Type B pancreatic cell (in vitro differentiated cells): ENCODE measurements at regions not wholly inside any gene's neighbourhood (a gene's known extent, or its start where the extent isn't known, plus 50 kb on each side); places are given as distances from the start of the nearest gene placed in this dataset.

Experiments
- DNase-seq: peaks from one replicate; pipeline ENCODE4 v3.0.0; 2021; ENCODE audit warnings: mixed read lengths; ENCODE audit not compliant: unreplicated experiment; ENCODE audit errors: extremely low spot score
- H3K27ac Mint-ChIP-seq: 2 replicates; pipeline ENCODE4 v1.8.0; 2021; ENCODE audit warnings: mild to moderate bottlenecking, mixed read lengths
- H3K27me3 Mint-ChIP-seq: 2 replicates; pipeline ENCODE4 v1.8.0; 2021; ENCODE audit warnings: mixed read lengths
- H3K36me3 Mint-ChIP-seq: 2 replicates; pipeline ENCODE4 v1.8.0; 2021; ENCODE audit warnings: mixed read lengths
- H3K4me1 Mint-ChIP-seq: one replicate; pipeline ENCODE4 v1.8.0; 2021; ENCODE audit warnings: mixed read lengths; ENCODE audit not compliant: unreplicated experiment
- H3K4me3 Mint-ChIP-seq: 2 replicates; pipeline ENCODE4 v1.8.0; 2021; ENCODE audit warnings: mild to moderate bottlenecking, mixed read lengths
- H3K9me3 Mint-ChIP-seq: 2 replicates; pipeline ENCODE4 v1.8.0; 2021; ENCODE audit warnings: mixed read lengths
- TF ChIP-seq, protein P1 (sequence below): fragments of 200-600 bp; sonication (generic); conservative IDR thresholded peaks from 2 replicates; pipeline ENCODE4 v1.5.0; 2021; ENCODE audit warnings: antibody characterized with exemption, mild to moderate bottlenecking

DNA sequence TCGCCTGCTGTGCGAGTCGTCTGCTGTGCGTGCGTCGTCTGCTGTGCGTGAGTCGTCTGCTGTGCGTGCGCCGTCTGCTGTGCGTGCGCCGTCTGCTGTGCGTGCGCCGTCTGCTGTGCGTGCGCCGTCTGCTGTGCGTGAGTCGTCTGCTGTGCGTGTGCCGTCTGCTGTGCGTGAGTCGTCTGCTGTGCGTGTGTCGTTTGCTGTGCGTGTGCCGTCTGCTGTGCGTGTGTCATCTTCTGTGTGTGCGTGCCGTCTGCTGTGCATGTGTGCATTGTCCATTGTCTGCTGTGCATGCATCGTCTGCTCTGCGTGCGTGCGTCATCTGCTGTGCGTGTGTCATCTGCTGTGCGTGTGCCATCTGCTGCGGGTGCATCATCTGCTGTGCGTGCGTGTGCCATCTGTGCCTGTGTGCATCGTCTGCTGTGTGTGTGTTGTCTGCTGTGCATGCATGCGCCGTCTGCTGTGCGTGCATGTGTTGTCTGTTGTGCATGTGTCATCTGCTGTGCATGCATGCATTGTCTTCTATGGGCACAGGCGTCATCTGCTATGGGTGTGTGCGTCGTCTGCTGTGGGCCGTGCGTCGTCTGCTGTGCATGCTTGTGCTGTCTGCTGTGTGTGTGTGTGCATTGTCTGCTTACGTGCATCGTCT is 68.6 kb upstream of the IRX4 start:
- peaks cover 9% of the 10 kb centered on the region for H3K4me1 Mint-ChIP-seq
- H3K27me3 Mint-ChIP-seq, result peaks cover 59% of the 10 kb centered on the region
- no peak overlapping the region for H3K27ac Mint-ChIP-seq
- no peak overlapping the region for H3K4me3 Mint-ChIP-seq
- no peak for DNase-seq
- TF ChIP-seq, protein P1, sequence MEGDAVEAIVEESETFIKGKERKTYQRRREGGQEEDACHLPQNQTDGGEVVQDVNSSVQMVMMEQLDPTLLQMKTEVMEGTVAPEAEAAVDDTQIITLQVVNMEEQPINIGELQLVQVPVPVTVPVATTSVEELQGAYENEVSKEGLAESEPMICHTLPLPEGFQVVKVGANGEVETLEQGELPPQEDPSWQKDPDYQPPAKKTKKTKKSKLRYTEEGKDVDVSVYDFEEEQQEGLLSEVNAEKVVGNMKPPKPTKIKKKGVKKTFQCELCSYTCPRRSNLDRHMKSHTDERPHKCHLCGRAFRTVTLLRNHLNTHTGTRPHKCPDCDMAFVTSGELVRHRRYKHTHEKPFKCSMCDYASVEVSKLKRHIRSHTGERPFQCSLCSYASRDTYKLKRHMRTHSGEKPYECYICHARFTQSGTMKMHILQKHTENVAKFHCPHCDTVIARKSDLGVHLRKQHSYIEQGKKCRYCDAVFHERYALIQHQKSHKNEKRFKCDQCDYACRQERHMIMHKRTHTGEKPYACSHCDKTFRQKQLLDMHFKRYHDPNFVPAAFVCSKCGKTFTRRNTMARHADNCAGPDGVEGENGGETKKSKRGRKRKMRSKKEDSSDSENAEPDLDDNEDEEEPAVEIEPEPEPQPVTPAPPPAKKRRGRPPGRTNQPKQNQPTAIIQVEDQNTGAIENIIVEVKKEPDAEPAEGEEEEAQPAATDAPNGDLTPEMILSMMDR, result no peak
- no peaks in the 10 kb centered on the region for H3K36me3 Mint-ChIP-seq
- no peaks in the 10 kb centered on the region for H3K9me3 Mint-ChIP-seq

DNA sequence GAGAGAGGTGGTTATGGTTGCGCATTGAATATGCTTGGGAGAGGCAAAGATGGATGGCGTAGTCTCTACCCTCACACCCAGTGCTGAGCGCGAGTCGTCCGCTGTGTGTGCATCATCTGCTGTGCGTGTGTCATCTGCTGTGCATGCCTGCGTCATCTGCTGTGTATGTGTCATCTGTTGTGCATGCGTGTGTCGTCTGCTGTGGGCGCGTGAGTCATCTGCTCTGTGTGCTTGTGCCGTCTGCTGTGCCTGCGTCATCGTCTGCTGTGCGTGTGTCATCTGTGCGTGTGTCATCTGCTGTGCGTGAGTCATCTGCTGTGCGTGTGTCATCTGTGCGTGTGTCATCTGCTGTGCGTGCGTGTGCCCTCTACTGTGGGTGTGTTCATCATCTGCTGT is 68.0 kb upstream of the IRX4 start:
- peaks cover 64% of the 10 kb centered on the region for H3K27me3 Mint-ChIP-seq
- H3K4me1 Mint-ChIP-seq, result peaks cover 9% of the 10 kb centered on the region
- H3K36me3 Mint-ChIP-seq, result no peaks in the 10 kb centered on the region
- H3K9me3 Mint-ChIP-seq, result no peaks in the 10 kb centered on the region
- no peak for DNase-seq
- TF ChIP-seq, protein P1, result no peak
- no peak overlapping the region for H3K27ac Mint-ChIP-seq
- H3K4me3 Mint-ChIP-seq, result no peak overlapping the region

- Mint-ChIP-seq H3K27ac (no peak overlapping the region), H3K4me3 (no peak overlapping the region), H3K36me3 (no peaks in the 10 kb centered on the region), H3K27me3 (peaks cover 60% of the 10 kb centered on the region), H3K4me1 (peaks cover 9% of the 10 kb centered on the region), H3K9me3 (no peaks in the 10 kb centered on the region)
- TF ChIP-seq, protein P1, result no peak
- DNase-seq, result no peak
Measured at GRCh38 chr5:1950096-1950707, 67.5 kb upstream of the IRX4 start.

DNA sequence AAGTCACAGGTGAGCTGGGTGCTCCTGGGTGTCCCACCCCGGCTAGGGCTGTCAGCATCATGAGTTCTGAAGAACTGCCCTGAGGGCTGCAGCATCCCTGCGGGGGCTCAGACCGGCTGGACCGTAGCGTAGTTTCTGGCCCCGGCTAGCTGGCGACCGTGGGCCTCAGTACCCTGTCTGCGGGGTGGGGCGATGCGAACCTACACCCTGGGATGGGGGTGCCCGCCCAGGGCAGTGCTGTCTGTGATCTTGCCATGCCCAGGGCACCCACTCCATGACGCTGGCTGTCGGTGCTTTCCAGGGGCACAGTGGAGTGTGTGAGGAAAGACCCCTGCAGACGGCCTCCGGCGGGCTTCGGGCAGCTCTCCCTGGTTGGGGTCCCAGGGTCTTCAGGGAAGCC is 66.5 kb upstream of the IRX4 start:
- H3K4me3 Mint-ChIP-seq, result no peak overlapping the region
- no peak for DNase-seq
- TF ChIP-seq, protein P1, result no peak
- peaks cover 9% of the 10 kb centered on the region for H3K4me1 Mint-ChIP-seq
- H3K27ac Mint-ChIP-seq, result no peak overlapping the region
- no peaks in the 10 kb centered on the region for H3K9me3 Mint-ChIP-seq
- H3K27me3 Mint-ChIP-seq, result peaks cover 59% of the 10 kb centered on the region
- H3K36me3 Mint-ChIP-seq, result no peaks in the 10 kb centered on the region

GRCh38 chr5:1948663-1949191 is 66.0 kb upstream of the IRX4 start:
- peaks cover 9% of the 10 kb centered on the region for H3K4me1 Mint-ChIP-seq

More at GRCh38 chr5:1948663-1949191, 66.0 kb upstream of the IRX4 start:
- Mint-ChIP-seq H3K4me3 (no peak overlapping the region), H3K27me3 (peaks cover 64% of the 10 kb centered on the region), H3K9me3 (no peaks in the 10 kb centered on the region), H3K27ac (no peak overlapping the region), H3K36me3 (no peaks in the 10 kb centered on the region)
- TF ChIP-seq, protein P1, result no peak
- DNase-seq, result no peak
